ENCODE measurements at regions not wholly inside any gene's neighbourhood (a gene's known extent, or its start where the extent isn't known, plus 50 kb on each side); places are given as distances from the start of the nearest gene placed in this dataset.

DNA sequence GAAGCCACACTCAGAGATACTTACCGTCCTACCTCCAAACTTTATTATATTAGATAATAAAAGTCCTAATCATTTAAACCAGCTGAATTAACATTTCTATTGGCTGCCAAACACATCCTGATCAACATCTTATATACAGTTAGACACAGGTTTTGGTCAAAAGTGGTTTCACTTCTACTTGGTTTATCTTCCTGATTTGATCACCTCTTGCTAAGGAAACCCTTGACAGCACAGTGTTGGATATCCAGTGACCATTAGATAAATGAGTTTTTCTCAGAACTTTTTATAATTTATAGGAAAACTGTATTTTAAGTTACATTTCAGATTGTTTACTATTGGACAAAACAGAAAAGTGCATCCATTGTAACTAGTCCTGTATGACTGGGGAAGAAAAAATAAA is 198.4 kb upstream of the NR2F2 start:
- H3K9me1 ChIP-seq (ENCODE audit: control insufficient read depth, extremely low read depth, insufficient read depth, low read length) = no peaks in the 10 kb centered on the region
- H3K27me3 ChIP-seq (ENCODE audit: control insufficient read depth, extremely low read depth, insufficient read depth, low read length) = no peaks in the 10 kb centered on the region
- H3K36me3 ChIP-seq (ENCODE audit: control insufficient read depth in 2 of 2, extremely low read depth in 1 of 2, insufficient read depth in 2 of 2, low read length in 2 of 2) = no peaks in the 10 kb centered on the region
- H3K27ac ChIP-seq (ENCODE audit: control insufficient read depth, insufficient read depth, low read length) = no peak overlapping the region
- no peak overlapping the region for H3K4me2 ChIP-seq (ENCODE audit: control insufficient read depth, extremely low read depth, insufficient read depth, low read depth, low read length)
- H3K9ac ChIP-seq (ENCODE audit: control insufficient read depth, extremely low read depth, insufficient read depth, low read length) = no peak overlapping the region
- no peak for DNase-seq (ENCODE audit: low read depth, low spot score)
- H3K79me2 ChIP-seq (ENCODE audit: control insufficient read depth, insufficient read depth, low read length) = no peaks in the 10 kb centered on the region
- no peaks in the 10 kb centered on the region for H4K20me1 ChIP-seq (ENCODE audit: control insufficient read depth, extremely low read depth, insufficient read depth, low read length)
- H2AFZ ChIP-seq (ENCODE audit: control insufficient read depth, low read length) = no peak overlapping the region
- dilution Hi-C loops (cut with MboI; ENCODE audit: extremely low pct_ligation_motif_present, low sequenced_read_pairs) = no loop called here
- H3K9me3 ChIP-seq (ENCODE audit: control insufficient read depth, low read depth, low read length) = no peaks in the 10 kb centered on the region
- no peak for FAIRE-seq
- no peak overlapping the region for H3K4me3 ChIP-seq (ENCODE audit: control insufficient read depth in 2 of 3, extremely low read depth in 1 of 3, insufficient read depth in 2 of 3, low read depth in 1 of 3, low read length in 3 of 3)
- no peaks in the 10 kb centered on the region for H3K4me1 ChIP-seq (ENCODE audit: control insufficient read depth, extremely low read depth, insufficient read depth, low read length)
- TF ChIP-seq, protein P1, sequence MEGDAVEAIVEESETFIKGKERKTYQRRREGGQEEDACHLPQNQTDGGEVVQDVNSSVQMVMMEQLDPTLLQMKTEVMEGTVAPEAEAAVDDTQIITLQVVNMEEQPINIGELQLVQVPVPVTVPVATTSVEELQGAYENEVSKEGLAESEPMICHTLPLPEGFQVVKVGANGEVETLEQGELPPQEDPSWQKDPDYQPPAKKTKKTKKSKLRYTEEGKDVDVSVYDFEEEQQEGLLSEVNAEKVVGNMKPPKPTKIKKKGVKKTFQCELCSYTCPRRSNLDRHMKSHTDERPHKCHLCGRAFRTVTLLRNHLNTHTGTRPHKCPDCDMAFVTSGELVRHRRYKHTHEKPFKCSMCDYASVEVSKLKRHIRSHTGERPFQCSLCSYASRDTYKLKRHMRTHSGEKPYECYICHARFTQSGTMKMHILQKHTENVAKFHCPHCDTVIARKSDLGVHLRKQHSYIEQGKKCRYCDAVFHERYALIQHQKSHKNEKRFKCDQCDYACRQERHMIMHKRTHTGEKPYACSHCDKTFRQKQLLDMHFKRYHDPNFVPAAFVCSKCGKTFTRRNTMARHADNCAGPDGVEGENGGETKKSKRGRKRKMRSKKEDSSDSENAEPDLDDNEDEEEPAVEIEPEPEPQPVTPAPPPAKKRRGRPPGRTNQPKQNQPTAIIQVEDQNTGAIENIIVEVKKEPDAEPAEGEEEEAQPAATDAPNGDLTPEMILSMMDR (optimal IDR thresholded peaks at IDR 0.05 in 1 of 3, IDR thresholded peaks at IDR 0.05 in 1 of 3, conservative IDR thresholded peaks at IDR 0.05 in 1 of 3; ENCODE audit: extremely low read depth in 1 of 3, insufficient read depth in 2 of 3, low read length in 3 of 3) = no peak
- TF ChIP-seq EZH2 (IDR thresholded peaks at IDR 0.05; ENCODE audit: low read length) = no peak

DNA sequence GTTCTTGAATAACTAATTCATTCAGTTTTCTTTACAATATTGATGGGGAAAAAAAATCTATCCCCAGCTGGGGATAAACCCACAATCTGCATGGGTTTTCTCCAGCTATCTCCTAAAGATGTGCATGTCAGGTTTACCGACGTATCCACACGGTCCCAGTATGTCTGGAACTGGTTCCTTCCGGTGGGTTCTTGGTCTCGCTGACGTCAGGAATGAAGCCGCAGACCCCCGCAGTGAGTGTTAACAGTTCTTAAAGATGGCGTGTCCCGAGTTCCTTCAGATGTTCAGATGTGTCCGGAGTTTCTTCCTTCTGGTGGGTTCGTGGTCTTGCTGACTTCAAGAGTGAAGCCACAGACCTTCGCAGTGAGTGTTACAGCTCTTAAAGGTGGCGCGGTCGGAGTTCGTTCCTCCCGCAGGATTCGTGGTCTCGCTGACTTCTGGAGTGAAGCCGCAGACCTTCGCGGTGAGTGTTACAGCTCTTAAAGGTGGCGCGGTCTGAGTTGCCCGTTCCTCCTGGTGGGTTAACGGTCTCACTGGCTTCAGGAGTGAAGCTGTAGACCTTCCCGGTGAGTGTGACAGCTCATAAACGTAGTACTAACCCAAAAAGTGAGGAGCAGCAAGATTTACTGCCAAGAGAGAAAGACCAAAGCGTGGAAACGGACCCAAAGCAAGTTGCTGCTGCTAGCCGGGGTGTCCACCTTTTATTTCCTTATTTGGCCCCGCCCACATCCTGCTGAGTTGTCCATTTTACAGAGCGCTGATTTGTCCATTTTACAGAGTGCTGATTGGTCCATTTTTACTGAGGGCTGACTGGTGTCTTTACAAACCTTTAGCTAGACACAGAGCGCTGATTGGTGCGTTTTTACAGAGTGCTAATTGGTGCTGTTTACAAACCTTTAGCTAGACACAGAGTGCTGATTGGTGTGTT is 195.1 kb upstream of the NR2F2 start:
- Histone ChIP-seq H3K4me3 (ENCODE audit: control insufficient read depth in 2 of 3, extremely low read depth in 1 of 3, insufficient read depth in 2 of 3, low read depth in 1 of 3, low read length in 3 of 3) (no peak overlapping the region), H2AFZ (ENCODE audit: control insufficient read depth, low read length) (no peak overlapping the region), H3K4me2 (ENCODE audit: control insufficient read depth, extremely low read depth, insufficient read depth, low read depth, low read length) (no peak overlapping the region), H3K9ac (ENCODE audit: control insufficient read depth, extremely low read depth, insufficient read depth, low read length) (no peak overlapping the region), H3K27me3 (ENCODE audit: control insufficient read depth, extremely low read depth, insufficient read depth, low read length) (no peaks in the 10 kb centered on the region), H3K4me1 (ENCODE audit: control insufficient read depth, extremely low read depth, insufficient read depth, low read length) (no peaks in the 10 kb centered on the region), H3K36me3 (ENCODE audit: control insufficient read depth in 2 of 2, extremely low read depth in 1 of 2, insufficient read depth in 2 of 2, low read length in 2 of 2) (no peaks in the 10 kb centered on the region), H3K9me3 (ENCODE audit: control insufficient read depth, low read depth, low read length) (no peaks in the 10 kb centered on the region), H3K27ac (ENCODE audit: control insufficient read depth, insufficient read depth, low read length) (no peak overlapping the region), H3K79me2 (ENCODE audit: control insufficient read depth, insufficient read depth, low read length) (no peaks in the 10 kb centered on the region), H3K9me1 (ENCODE audit: control insufficient read depth, extremely low read depth, insufficient read depth, low read length) (no peaks in the 10 kb centered on the region), H4K20me1 (ENCODE audit: control insufficient read depth, extremely low read depth, insufficient read depth, low read length) (no peaks in the 10 kb centered on the region)
- dilution Hi-C loops (cut with MboI; ENCODE audit: extremely low pct_ligation_motif_present, low sequenced_read_pairs) = no loop called here
- DNase-seq (ENCODE audit: low read depth, low spot score) (no peak), FAIRE-seq (no peak)
- no peak for TF ChIP-seq EZH2 (IDR thresholded peaks at IDR 0.05; ENCODE audit: low read length)
- TF ChIP-seq, protein P1 (optimal IDR thresholded peaks at IDR 0.05 in 1 of 3, IDR thresholded peaks at IDR 0.05 in 1 of 3, conservative IDR thresholded peaks at IDR 0.05 in 1 of 3; ENCODE audit: extremely low read depth in 1 of 3, insufficient read depth in 2 of 3, low read length in 3 of 3) = no peak

Data from keratinocyte (primary cell).